ENCODE measurements at regions not wholly inside any gene's neighbourhood (a gene's known extent, or its start where the extent isn't known, plus 50 kb on each side); places are given as distances from the start of the nearest gene placed in this dataset.

- peaks cover 7% of the 10 kb centered on the region for H3K9me3 Mint-ChIP-seq
- no peak for TF ChIP-seq CTCF (conservative IDR thresholded peaks at IDR 0.05)
- no peak overlapping the region for H3K4me3 Mint-ChIP-seq
- H3K27me3 Mint-ChIP-seq (ENCODE audit: low read depth), result no peaks in the 10 kb centered on the region
- no peak for DNase-seq (ENCODE audit: low read depth, low spot score)
- H3K4me1 Mint-ChIP-seq, result no peaks in the 10 kb centered on the region
- peaks cover 4% of the 10 kb centered on the region for H3K36me3 Mint-ChIP-seq (ENCODE audit: low read depth)
- H3K27ac Mint-ChIP-seq (ENCODE audit: unreplicated experiment), result no peak overlapping the region
These were observed 924.0 kb upstream of the INTU start for GRCh38 chr4:126708716-126709115.

- Mint-ChIP-seq H3K36me3 (ENCODE audit: low read depth) (peaks cover 4% of the 10 kb centered on the region), H3K9me3 (peaks cover 9% of the 10 kb centered on the region), H3K4me1 (no peaks in the 10 kb centered on the region), H3K4me3 (no peak overlapping the region), H3K27me3 (ENCODE audit: low read depth) (no peaks in the 10 kb centered on the region), H3K27ac (ENCODE audit: unreplicated experiment) (no peak overlapping the region)
- DNase-seq (ENCODE audit: low read depth, low spot score), result no peak
- TF ChIP-seq CTCF (conservative IDR thresholded peaks at IDR 0.05), result no peak
These were observed 921.8 kb upstream of the INTU start for GRCh38 chr4:126710935-126711334.

GRCh38 chr4:126715067-126715466 lies 917.7 kb upstream of the INTU start:
- no peak overlapping the region for H3K27ac Mint-ChIP-seq (ENCODE audit: unreplicated experiment)
- no peak overlapping the region for H3K4me3 Mint-ChIP-seq
- H3K4me1 Mint-ChIP-seq, result no peaks in the 10 kb centered on the region
- TF ChIP-seq CTCF (conservative IDR thresholded peaks at IDR 0.05), result no peak
- no peaks in the 10 kb centered on the region for H3K36me3 Mint-ChIP-seq (ENCODE audit: low read depth)
- peaks cover 16% of the 10 kb centered on the region for H3K9me3 Mint-ChIP-seq
- H3K27me3 Mint-ChIP-seq (ENCODE audit: low read depth), result no peaks in the 10 kb centered on the region
- DNase-seq (ENCODE audit: low read depth, low spot score), result no peak

GRCh38 chr4:126715681-126716080 lies 917.1 kb upstream of the INTU start:
- TF ChIP-seq CTCF (conservative IDR thresholded peaks at IDR 0.05), result no peak
- no peaks in the 10 kb centered on the region for H3K4me1 Mint-ChIP-seq
- no peak overlapping the region for H3K4me3 Mint-ChIP-seq
- no peaks in the 10 kb centered on the region for H3K27me3 Mint-ChIP-seq (ENCODE audit: low read depth)
- H3K9me3 Mint-ChIP-seq, result peaks cover 16% of the 10 kb centered on the region
- peak overlapping the region; percentile 63 for H3K27ac Mint-ChIP-seq (ENCODE audit: unreplicated experiment)
- H3K36me3 Mint-ChIP-seq (ENCODE audit: low read depth), result no peaks in the 10 kb centered on the region
- no peak for DNase-seq (ENCODE audit: low read depth, low spot score)

GRCh38 chr4:126718136-126718535 lies 914.6 kb upstream of the INTU start:
- TF ChIP-seq CTCF (conservative IDR thresholded peaks at IDR 0.05), result no peak
- no peaks in the 10 kb centered on the region for H3K4me1 Mint-ChIP-seq
- peaks cover 14% of the 10 kb centered on the region for H3K9me3 Mint-ChIP-seq
- no peak overlapping the region for H3K4me3 Mint-ChIP-seq
- H3K27me3 Mint-ChIP-seq (ENCODE audit: low read depth), result no peaks in the 10 kb centered on the region
- no peaks in the 10 kb centered on the region for H3K36me3 Mint-ChIP-seq (ENCODE audit: low read depth)
- no peak for DNase-seq (ENCODE audit: low read depth, low spot score)
- peak overlapping the region; percentile 57 for H3K27ac Mint-ChIP-seq (ENCODE audit: unreplicated experiment)

- Mint-ChIP-seq H3K4me1 (no peaks in the 10 kb centered on the region), H3K4me3 (no peak overlapping the region), H3K9me3 (peaks cover 14% of the 10 kb centered on the region), H3K27ac (ENCODE audit: unreplicated experiment) (no peak overlapping the region), H3K27me3 (ENCODE audit: low read depth) (no peaks in the 10 kb centered on the region), H3K36me3 (ENCODE audit: low read depth) (no peaks in the 10 kb centered on the region)
- DNase-seq (ENCODE audit: low read depth, low spot score), result no peak
- no peak for TF ChIP-seq CTCF (conservative IDR thresholded peaks at IDR 0.05)
These were observed 912.9 kb upstream of the INTU start for GRCh38 chr4:126719852-126720251.

Data from neural crest cell (in vitro differentiated cells).